ENCODE measurements at regions not wholly inside any gene's neighbourhood (a gene's known extent, or its start where the extent isn't known, plus 50 kb on each side); places are given as distances from the start of the nearest gene placed in this dataset.
A peak's percentile ranks its signal among the peaks of the same experiment; 100 is the strongest.

DNA sequence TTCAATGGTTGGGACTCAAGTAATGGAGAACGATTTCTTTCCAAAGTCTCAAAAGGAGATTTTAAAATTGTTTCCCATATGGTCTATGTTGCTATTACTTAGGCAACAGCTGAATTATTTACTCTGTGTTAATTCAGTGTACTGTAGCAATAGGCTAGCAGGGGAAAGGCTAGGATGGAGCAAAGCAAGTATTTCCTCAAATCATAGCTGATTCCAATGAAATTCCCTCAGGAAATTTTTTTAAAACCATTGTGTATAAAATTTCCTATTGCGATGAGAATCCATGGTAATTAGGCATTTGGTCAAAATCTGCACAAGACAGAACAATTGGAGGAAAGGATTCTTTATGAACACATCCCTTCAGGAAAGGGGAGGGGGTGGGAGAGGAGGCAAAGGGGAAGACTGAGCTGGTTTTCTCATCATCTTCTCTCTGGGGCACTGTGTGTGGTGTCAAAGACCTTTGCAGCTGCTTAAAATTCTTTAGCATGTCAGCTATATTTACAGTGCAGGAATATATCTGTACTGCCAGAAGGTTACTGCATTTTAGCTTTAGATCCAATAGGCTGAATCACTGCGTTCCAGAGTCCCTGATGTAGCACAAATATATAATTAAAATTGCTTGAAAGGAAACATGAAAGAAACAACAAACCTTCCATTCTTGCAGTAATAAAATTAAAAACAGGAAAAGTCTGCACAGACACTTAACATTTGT, 95.3 kb downstream of the ZNF608 start:
- H3K4me2 ChIP-seq (ENCODE audit: low read length) = peak overlapping the region; percentile 95
- TF ChIP-seq EZH2phosphoT487 (IDR thresholded peaks at IDR 0.05; ENCODE audit: borderline replicate concordance, low read depth, low read length) (no peak), CTCF (conservative IDR thresholded peaks at IDR 0.05; ENCODE audit: low read length) (no peak)
- H3K4me1 ChIP-seq (ENCODE audit: insufficient read depth, low read length, poor library complexity, severe bottlenecking) = peaks cover 97% of the 10 kb centered on the region
- H3K9me3 ChIP-seq (ENCODE audit: low read length) = no peaks in the 10 kb centered on the region
- CTCF ChIA-PET (ENCODE audit: unreplicated experiment) = no interaction called here
- peak overlapping the region; percentile 69 for H3K4me3 ChIP-seq (ENCODE audit: low read depth, low read length, poor library complexity, severe bottlenecking)
- H4K20me1 ChIP-seq (ENCODE audit: insufficient read depth, low read length) = peaks cover 24% of the 10 kb centered on the region; the same call in 1 of the 2 replicates
- H3K27ac ChIP-seq (ENCODE audit: low read depth, low read length, poor library complexity, severe bottlenecking) = peak overlapping the region; percentile 95
- H3K36me3 ChIP-seq (ENCODE audit: insufficient read depth, low read length) = peaks cover 30% of the 10 kb centered on the region
- H3K79me2 ChIP-seq (ENCODE audit: insufficient read depth, low read depth, low read length) = peaks cover 64% of the 10 kb centered on the region; the same call in 1 of the 2 replicates
- DNase-seq (ENCODE audit: low spot score) = peak; percentile 21
- H3K9me2 ChIP-seq (ENCODE audit: insufficient read depth, low read length) = no peaks in the 10 kb centered on the region
- POLR2A ChIA-PET = interaction anchor here (0.5 to 3.6 kb wide), 22 partner anchors 9 to 615 kb away, joined by 3 to 22 read pairs (median 4); partner anchors contain the start of gene ZNF608
- no peak overlapping the region for H2AFZ ChIP-seq (ENCODE audit: low read length)
- intact Hi-C loops (cut with micrococcal nuclease; ENCODE audit: unreplicated experiment) = loop anchor here (1.0 to 10.0 kb wide), 7 partner anchors 54 to 714 kb away; no protein-coding TSS in a partner anchor
- no TSS peak for BruUV-seq (replicated peaks)

GRCh38 chr5:124650147-124650561, 96.3 kb downstream of the ZNF608 start:
- intact Hi-C loops (cut with micrococcal nuclease; ENCODE audit: unreplicated experiment) = loop anchor here (1.0 to 10.0 kb wide), 7 partner anchors 55 to 713 kb away; no protein-coding TSS in a partner anchor
- TF ChIP-seq CTCF (conservative IDR thresholded peaks at IDR 0.05; ENCODE audit: low read length) = no peak
- TF ChIP-seq EZH2phosphoT487 (IDR thresholded peaks at IDR 0.05; ENCODE audit: borderline replicate concordance, low read depth, low read length) = no peak
- Histone ChIP-seq H2AFZ (ENCODE audit: low read length) (no peak overlapping the region), H3K4me1 (ENCODE audit: insufficient read depth, low read length, poor library complexity, severe bottlenecking) (peaks cover 97% of the 10 kb centered on the region), H3K36me3 (ENCODE audit: insufficient read depth, low read length) (peaks cover 32% of the 10 kb centered on the region), H3K4me3 (ENCODE audit: low read depth, low read length, poor library complexity, severe bottlenecking) (peak overlapping the region; percentile 69), H3K9me2 (ENCODE audit: insufficient read depth, low read length) (no peaks in the 10 kb centered on the region), H3K79me2 (ENCODE audit: insufficient read depth, low read depth, low read length) (peaks cover 55% of the 10 kb centered on the region; the same call in 1 of the 2 replicates), H3K4me2 (ENCODE audit: low read length) (peak overlapping the region; percentile 95), H3K27ac (ENCODE audit: low read depth, low read length, poor library complexity, severe bottlenecking) (peak overlapping the region; percentile 95), H3K9me3 (ENCODE audit: low read length) (no peaks in the 10 kb centered on the region), H4K20me1 (ENCODE audit: insufficient read depth, low read length) (peaks cover 24% of the 10 kb centered on the region; the same call in 1 of the 2 replicates)
- BruUV-seq (replicated peaks) = no TSS peak
- DNase-seq (ENCODE audit: low spot score) = peak; percentile 86
- ChIA-PET CTCF (ENCODE audit: unreplicated experiment) (no interaction called here), POLR2A (interaction anchor here (0.6 to 3.4 kb wide), 11 partner anchors 8 to 365 kb away, joined by 3 to 20 read pairs (median 4); partner anchors contain the start of gene ZNF608)
